ENCODE measurements at regions not wholly inside any gene's neighbourhood (a gene's known extent, or its start where the extent isn't known, plus 50 kb on each side); places are given as distances from the start of the nearest gene placed in this dataset.

GRCh38 chr10:131799429-131799828 is 101.4 kb upstream of the PPP2R2D start:
- H3K9me3 Mint-ChIP-seq = peaks cover 6% of the 10 kb centered on the region
- no peak overlapping the region for H3K4me3 Mint-ChIP-seq
- no peak overlapping the region for H3K27ac Mint-ChIP-seq (ENCODE audit: low read depth)
- DNase-seq (ENCODE audit: low spot score in 2 of 2) (no peak), ATAC-seq (replicated peaks; ENCODE audit: extremely low read depth, poor library complexity, severe bottlenecking) (no peak)
- H3K36me3 Mint-ChIP-seq (ENCODE audit: insufficient read depth) = no peaks in the 10 kb centered on the region
- H3K4me1 Mint-ChIP-seq = no peaks in the 10 kb centered on the region
- H3K27me3 Mint-ChIP-seq = peaks cover 3% of the 10 kb centered on the region

- Mint-ChIP-seq H3K36me3 (ENCODE audit: insufficient read depth) (peaks cover 2% of the 10 kb centered on the region), H3K4me3 (no peak overlapping the region), H3K27ac (ENCODE audit: low read depth) (no peak overlapping the region), H3K27me3 (peaks cover 9% of the 10 kb centered on the region), H3K4me1 (no peaks in the 10 kb centered on the region), H3K9me3 (peaks cover 6% of the 10 kb centered on the region)
- no peak for ATAC-seq (replicated peaks; ENCODE audit: extremely low read depth, poor library complexity, severe bottlenecking)
- no peak for DNase-seq (ENCODE audit: low spot score in 2 of 2)
These were observed 98.5 kb upstream of the PPP2R2D start for GRCh38 chr10:131802156-131802915.

GRCh38 chr10:131802996-131803395 is 97.8 kb upstream of the PPP2R2D start:
- no peak overlapping the region for H3K27ac Mint-ChIP-seq (ENCODE audit: low read depth)
- H3K27me3 Mint-ChIP-seq = peaks cover 9% of the 10 kb centered on the region
- no peak overlapping the region for H3K4me3 Mint-ChIP-seq
- DNase-seq (ENCODE audit: low spot score in 2 of 2) = no peak
- ATAC-seq (replicated peaks; ENCODE audit: extremely low read depth, poor library complexity, severe bottlenecking) = no peak
- H3K4me1 Mint-ChIP-seq = no peaks in the 10 kb centered on the region
- H3K9me3 Mint-ChIP-seq = peaks cover 6% of the 10 kb centered on the region
- H3K36me3 Mint-ChIP-seq (ENCODE audit: insufficient read depth) = peaks cover 2% of the 10 kb centered on the region

GRCh38 chr10:131803860-131804425 is 96.9 kb upstream of the PPP2R2D start:
- no peaks in the 10 kb centered on the region for H3K4me1 Mint-ChIP-seq
- H3K4me3 Mint-ChIP-seq = no peak overlapping the region
- peaks cover 2% of the 10 kb centered on the region for H3K36me3 Mint-ChIP-seq (ENCODE audit: insufficient read depth)
- H3K27ac Mint-ChIP-seq (ENCODE audit: low read depth) = no peak overlapping the region
- ATAC-seq (replicated peaks; ENCODE audit: extremely low read depth, poor library complexity, severe bottlenecking) (no peak), DNase-seq (ENCODE audit: low spot score in 2 of 2) (no peak)
- peaks cover 6% of the 10 kb centered on the region for H3K9me3 Mint-ChIP-seq
- H3K27me3 Mint-ChIP-seq = peaks cover 16% of the 10 kb centered on the region

GRCh38 chr10:131804551-131805295 is 96.1 kb upstream of the PPP2R2D start:
- Mint-ChIP-seq H3K4me1 (no peaks in the 10 kb centered on the region), H3K27ac (ENCODE audit: low read depth) (no peak overlapping the region), H3K27me3 (peaks cover 24% of the 10 kb centered on the region), H3K4me3 (no peak overlapping the region), H3K9me3 (peaks cover 6% of the 10 kb centered on the region), H3K36me3 (ENCODE audit: insufficient read depth) (peaks cover 2% of the 10 kb centered on the region)
- ATAC-seq (replicated peaks; ENCODE audit: extremely low read depth, poor library complexity, severe bottlenecking) (no peak), DNase-seq (ENCODE audit: low spot score in 2 of 2) (no peak)

- peaks cover 2% of the 10 kb centered on the region for H3K36me3 Mint-ChIP-seq (ENCODE audit: insufficient read depth)
- ATAC-seq (replicated peaks; ENCODE audit: extremely low read depth, poor library complexity, severe bottlenecking) (no peak), DNase-seq (ENCODE audit: low spot score in 2 of 2) (no peak)
- H3K4me3 Mint-ChIP-seq = no peak overlapping the region
- no peaks in the 10 kb centered on the region for H3K9me3 Mint-ChIP-seq
- H3K27ac Mint-ChIP-seq (ENCODE audit: low read depth) = no peak overlapping the region
- peaks cover 33% of the 10 kb centered on the region for H3K27me3 Mint-ChIP-seq
- H3K4me1 Mint-ChIP-seq = no peaks in the 10 kb centered on the region
These were observed 95.1 kb upstream of the PPP2R2D start for GRCh38 chr10:131805696-131806095.

GRCh38 chr10:131806146-131806545 is 94.7 kb upstream of the PPP2R2D start:
- Mint-ChIP-seq H3K9me3 (no peaks in the 10 kb centered on the region), H3K4me1 (no peaks in the 10 kb centered on the region), H3K4me3 (no peak overlapping the region), H3K36me3 (ENCODE audit: insufficient read depth) (peaks cover 2% of the 10 kb centered on the region), H3K27ac (ENCODE audit: low read depth) (no peak overlapping the region), H3K27me3 (peaks cover 37% of the 10 kb centered on the region)
- no peak for ATAC-seq (replicated peaks; ENCODE audit: extremely low read depth, poor library complexity, severe bottlenecking)
- DNase-seq (ENCODE audit: low spot score in 2 of 2) = no peak

- peaks cover 2% of the 10 kb centered on the region for H3K36me3 Mint-ChIP-seq (ENCODE audit: insufficient read depth)
- H3K4me3 Mint-ChIP-seq = no peak overlapping the region
- ATAC-seq (replicated peaks; ENCODE audit: extremely low read depth, poor library complexity, severe bottlenecking) (no peak), DNase-seq (ENCODE audit: low spot score in 2 of 2) (no peak)
- no peak overlapping the region for H3K27ac Mint-ChIP-seq (ENCODE audit: low read depth)
- no peaks in the 10 kb centered on the region for H3K4me1 Mint-ChIP-seq
- H3K9me3 Mint-ChIP-seq = no peaks in the 10 kb centered on the region
- H3K27me3 Mint-ChIP-seq = peaks cover 37% of the 10 kb centered on the region
These were observed 94.0 kb upstream of the PPP2R2D start for GRCh38 chr10:131806646-131807317.

GRCh38 chr10:131808370-131808930 is 92.4 kb upstream of the PPP2R2D start:
- no peak for DNase-seq (ENCODE audit: low spot score in 2 of 2)
- Mint-ChIP-seq H3K9me3 (no peaks in the 10 kb centered on the region), H3K4me3 (no peak overlapping the region), H3K27me3 (peaks cover 37% of the 10 kb centered on the region), H3K4me1 (no peaks in the 10 kb centered on the region), H3K27ac (ENCODE audit: low read depth) (no peak overlapping the region), H3K36me3 (ENCODE audit: insufficient read depth) (peaks cover 2% of the 10 kb centered on the region)
- no peak for ATAC-seq (replicated peaks; ENCODE audit: extremely low read depth, poor library complexity, severe bottlenecking)

GRCh38 chr10:131810036-131810804 is 90.6 kb upstream of the PPP2R2D start:
- Mint-ChIP-seq H3K27me3 (peaks cover 34% of the 10 kb centered on the region), H3K36me3 (ENCODE audit: insufficient read depth) (peaks cover 2% of the 10 kb centered on the region), H3K4me1 (no peaks in the 10 kb centered on the region), H3K9me3 (no peaks in the 10 kb centered on the region), H3K27ac (ENCODE audit: low read depth) (no peak overlapping the region), H3K4me3 (no peak overlapping the region)
- no peak for DNase-seq (ENCODE audit: low spot score in 2 of 2)
- no peak for ATAC-seq (replicated peaks; ENCODE audit: extremely low read depth, poor library complexity, severe bottlenecking)

- ATAC-seq (replicated peaks; ENCODE audit: extremely low read depth, poor library complexity, severe bottlenecking) (no peak), DNase-seq (ENCODE audit: low spot score in 2 of 2) (peak in 1 of 2 donors; percentile 4)
- Mint-ChIP-seq H3K27me3 (peaks cover 40% of the 10 kb centered on the region), H3K27ac (ENCODE audit: low read depth) (no peak overlapping the region), H3K4me1 (no peaks in the 10 kb centered on the region), H3K9me3 (no peaks in the 10 kb centered on the region), H3K4me3 (no peak overlapping the region), H3K36me3 (ENCODE audit: insufficient read depth) (peaks cover 2% of the 10 kb centered on the region)
These were observed 89.8 kb upstream of the PPP2R2D start for GRCh38 chr10:131810805-131811629.
